ENCODE measurements at regions not wholly inside any gene's neighbourhood (a gene's known extent, or its start where the extent isn't known, plus 50 kb on each side); places are given as distances from the start of the nearest gene placed in this dataset.

DNA sequence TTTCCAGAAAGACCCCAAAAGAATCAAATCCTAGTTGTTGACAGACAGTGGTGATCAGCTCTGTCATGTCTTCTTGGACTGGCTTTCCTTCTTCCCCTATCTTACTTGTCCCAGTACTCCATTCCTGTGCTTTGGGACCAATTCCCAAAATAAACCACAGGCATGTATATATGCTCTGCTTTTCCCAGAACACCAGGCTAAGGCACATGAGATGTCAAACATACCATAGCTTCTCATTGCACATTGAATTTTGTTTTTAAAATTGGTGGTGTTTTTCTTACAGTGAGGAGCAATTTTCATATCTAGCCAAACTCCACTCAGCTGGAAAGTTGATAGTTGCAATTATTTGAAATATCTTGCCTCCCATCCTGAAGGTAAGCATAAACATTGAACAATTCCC lies 88.9 kb upstream of the RGPD4 start:
- TF ChIP-seq, protein P1, sequence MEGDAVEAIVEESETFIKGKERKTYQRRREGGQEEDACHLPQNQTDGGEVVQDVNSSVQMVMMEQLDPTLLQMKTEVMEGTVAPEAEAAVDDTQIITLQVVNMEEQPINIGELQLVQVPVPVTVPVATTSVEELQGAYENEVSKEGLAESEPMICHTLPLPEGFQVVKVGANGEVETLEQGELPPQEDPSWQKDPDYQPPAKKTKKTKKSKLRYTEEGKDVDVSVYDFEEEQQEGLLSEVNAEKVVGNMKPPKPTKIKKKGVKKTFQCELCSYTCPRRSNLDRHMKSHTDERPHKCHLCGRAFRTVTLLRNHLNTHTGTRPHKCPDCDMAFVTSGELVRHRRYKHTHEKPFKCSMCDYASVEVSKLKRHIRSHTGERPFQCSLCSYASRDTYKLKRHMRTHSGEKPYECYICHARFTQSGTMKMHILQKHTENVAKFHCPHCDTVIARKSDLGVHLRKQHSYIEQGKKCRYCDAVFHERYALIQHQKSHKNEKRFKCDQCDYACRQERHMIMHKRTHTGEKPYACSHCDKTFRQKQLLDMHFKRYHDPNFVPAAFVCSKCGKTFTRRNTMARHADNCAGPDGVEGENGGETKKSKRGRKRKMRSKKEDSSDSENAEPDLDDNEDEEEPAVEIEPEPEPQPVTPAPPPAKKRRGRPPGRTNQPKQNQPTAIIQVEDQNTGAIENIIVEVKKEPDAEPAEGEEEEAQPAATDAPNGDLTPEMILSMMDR (IDR thresholded peaks at IDR 0.05), result no peak
- TF ChIP-seq POLR2AphosphoS5 (IDR thresholded peaks at IDR 0.05) (no peak), POLR2A (IDR thresholded peaks at IDR 0.05) (no peak), EP300 (IDR thresholded peaks at IDR 0.05) (no peak)

All from upper lobe of left lung (tissue), 4 donors.